Naive thymus-derived CD4-positive, alpha-beta T cell (primary cell): ENCODE measurements at regions not wholly inside any gene's neighbourhood (a gene's known extent, or its start where the extent isn't known, plus 50 kb on each side); places are given as distances from the start of the nearest gene placed in this dataset.

Experiments used
- ATAC-seq: fragments of 150-1000 bp; cut with Tn5 transposase; 2 replicates; pipeline ENCODE4 v1.10.0; 2021; ENCODE audit warnings: mild to moderate bottlenecking, moderate library complexity
- CTCF ChIA-PET: fragments of 350-600 bp; sonication (Branson Sonifier 250); formaldehyde crosslinking; loops from one replicate; lab custom pipeline; 2021; ENCODE audit warnings: antibody characterized with exemption; lab: Charles Lee
- POLR2A ChIA-PET: fragments of 350-600 bp; sonication (Branson Sonifier 250); formaldehyde crosslinking; loops from one replicate; lab custom pipeline; 2021; ENCODE audit warnings: antibody characterized with exemption, inconsistent platforms; lab: Charles Lee
- DNase-seq, 9 donors: peaks; one replicate each; pipeline versions ENCODE4 v3.0.0 to v3.0.0-alpha.2; 2020 to 2022; ENCODE audit warnings: mixed read lengths in 1 of 9
- H3K27ac ChIP-seq: one replicate; pipeline ENCODE4 v1.7.0; 2013; ENCODE audit warnings: mild to moderate bottlenecking, low read depth, low read length, moderate library complexity
- H3K27me3 ChIP-seq, 2 donors: one replicate each; pipeline ENCODE4 v1.7.0; 2013; ENCODE audit warnings: low read length in 2 of 2, mild to moderate bottlenecking in 2 of 2, moderate library complexity in 2 of 2; ENCODE audit not compliant: control insufficient read depth in 2 of 2, insufficient read depth in 2 of 2
- H3K36me3 ChIP-seq, 3 experiments: 1 replicate in 2 of 3; 2 replicates in 1 of 3; pipeline ENCODE4 v1.7.0; 2013; ENCODE audit warnings: low read length in 3 of 3, mild to moderate bottlenecking in 3 of 3, moderate library complexity in 1 of 3; ENCODE audit not compliant: insufficient read depth in 3 of 3, control insufficient read depth in 2 of 3
- H3K4me1 ChIP-seq, 2 donors: one replicate each; pipeline ENCODE4 v1.7.0; 2013; ENCODE audit warnings: low read length in 2 of 2, mild to moderate bottlenecking in 2 of 2, moderate library complexity in 1 of 2; ENCODE audit not compliant: control insufficient read depth in 2 of 2, insufficient read depth in 2 of 2
- H3K4me3 ChIP-seq: 2 replicates; pipeline ENCODE4 v1.7.0; 2013; ENCODE audit warnings: mild to moderate bottlenecking, low read length
- H3K9me3 ChIP-seq, 3 experiments: 1 replicate in 2 of 3; 2 replicates in 1 of 3; pipeline ENCODE4 v1.7.0; 2013; ENCODE audit warnings: low read length in 3 of 3; ENCODE audit not compliant: control insufficient read depth in 2 of 3
- H3K27ac Mint-ChIP-seq, 9 donors: one replicate each; pipeline ENCODE4 v1.8.0; 2020 to 2022; ENCODE audit warnings: mixed read lengths in 9 of 9, mild to moderate bottlenecking in 8 of 9, moderate library complexity in 5 of 9, inconsistent platforms in 2 of 9
- H3K27me3 Mint-ChIP-seq, 5 donors: one replicate each; pipeline ENCODE4 v1.8.0; 2021 to 2022; ENCODE audit warnings: mixed read lengths in 5 of 5, mild to moderate bottlenecking in 1 of 5
- H3K36me3 Mint-ChIP-seq, 5 donors: one replicate each; pipeline ENCODE4 v1.8.0; 2020 to 2022; ENCODE audit warnings: mixed read lengths in 5 of 5, mild to moderate bottlenecking in 3 of 5, inconsistent platforms in 1 of 5
- H3K4me1 Mint-ChIP-seq, 7 donors: one replicate each; pipeline ENCODE4 v1.8.0; 2020 to 2022; ENCODE audit warnings: mixed read lengths in 7 of 7, mild to moderate bottlenecking in 3 of 7, inconsistent platforms in 1 of 7
- H3K4me3 Mint-ChIP-seq, 10 donors: one replicate each; pipeline ENCODE4 v1.8.0; 2020 to 2022; ENCODE audit warnings: mild to moderate bottlenecking in 10 of 10, mixed read lengths in 10 of 10, moderate library complexity in 6 of 10, inconsistent platforms in 2 of 10
- H3K9me3 Mint-ChIP-seq, 11 donors: one replicate each; pipeline ENCODE4 v1.8.0; 2020 to 2022; ENCODE audit warnings: mixed read lengths in 11 of 11, mild to moderate bottlenecking in 4 of 11, inconsistent platforms in 1 of 11, moderate library complexity in 1 of 11
- intact Hi-C, 2 donors: fragments of 100-400 bp; cut with micrococcal nuclease; formaldehyde crosslinking; loops; one replicate each; pipeline ENCODE4 v1.15.1; 2023

GRCh38 chr3:31421314-31422048, 111.2 kb upstream of the STT3B start:
- no peak overlapping the region for H3K27ac ChIP-seq
- no peak overlapping the region for H3K4me3 ChIP-seq
- CTCF ChIA-PET: no interaction called here
- intact Hi-C loops: loop anchor here in 1 of 2 donors (5.0 kb wide), 1 partner anchor 111 kb away; the partner anchor contains the start of gene STT3B
- Mint-ChIP-seq H3K9me3 (peaks cover 0 to 13% (median 6%) of the 10 kb centered on the region in 11 donors), H3K36me3 (peaks cover 0 to 19% (median 4%) of the 10 kb centered on the region in 5 donors), H3K27ac (peak overlapping the region in 4 of 9 donors; percentile 22 to 75 (median 57)), H3K4me3 (peak overlapping the region in 1 of 10 donors; percentile 29), H3K4me1 (peaks cover 5 to 18% (median 12%) of the 10 kb centered on the region in 7 donors), H3K27me3 (peaks cover 0 to 2% (median 0%) of the 10 kb centered on the region in 5 donors)
- DNase-seq (peak in 3 of 9 donors; percentile 1 to 26 (median 17)), ATAC-seq (peak; percentile 79)
- H3K27me3 ChIP-seq: no peaks in the 10 kb centered on the region
- no peaks in the 10 kb centered on the region for H3K9me3 ChIP-seq
- H3K4me1 ChIP-seq: peaks cover 6 to 9% of the 10 kb centered on the region in 2 donors
- no peaks in the 10 kb centered on the region for H3K36me3 ChIP-seq
- POLR2A ChIA-PET: no interaction called here

GRCh38 chr3:31422237-31422636, 110.5 kb upstream of the STT3B start:
- no peak for ATAC-seq
- H3K27me3 ChIP-seq: no peaks in the 10 kb centered on the region
- peaks cover 0 to 2% (median 0%) of the 10 kb centered on the region in 5 donors for H3K27me3 Mint-ChIP-seq
- peak overlapping the region in 1 of 9 donors; percentile 0 for H3K27ac Mint-ChIP-seq
- no peaks in the 10 kb centered on the region for H3K9me3 ChIP-seq
- DNase-seq: no peak
- peaks cover 0 to 18% (median 12%) of the 10 kb centered on the region in 7 donors for H3K4me1 Mint-ChIP-seq
- H3K4me3 Mint-ChIP-seq: no peak overlapping the region
- H3K36me3 Mint-ChIP-seq: peaks cover 0 to 19% (median 4%) of the 10 kb centered on the region in 5 donors
- CTCF ChIA-PET: no interaction called here
- no peak overlapping the region for H3K4me3 ChIP-seq
- H3K4me1 ChIP-seq: peaks cover 6 to 9% of the 10 kb centered on the region in 2 donors
- intact Hi-C loops: loop anchor here in 1 of 2 donors (5.0 kb wide), 1 partner anchor 110 kb away; the partner anchor contains the start of gene STT3B
- no peaks in the 10 kb centered on the region for H3K36me3 ChIP-seq
- H3K27ac ChIP-seq: no peak overlapping the region
- peaks cover 0 to 13% (median 6%) of the 10 kb centered on the region in 11 donors for H3K9me3 Mint-ChIP-seq
- POLR2A ChIA-PET: no interaction called here

- Histone ChIP-seq H3K27ac (no peak overlapping the region), H3K36me3 (no peaks in the 10 kb centered on the region), H3K4me1 (peaks cover 6 to 9% of the 10 kb centered on the region in 2 donors), H3K4me3 (no peak overlapping the region), H3K27me3 (no peaks in the 10 kb centered on the region), H3K9me3 (no peaks in the 10 kb centered on the region)
- CTCF ChIA-PET: no interaction called here
- peaks cover 0 to 18% (median 12%) of the 10 kb centered on the region in 7 donors for H3K4me1 Mint-ChIP-seq
- H3K27me3 Mint-ChIP-seq: peaks cover 0 to 2% (median 0%) of the 10 kb centered on the region in 5 donors
- ATAC-seq: no peak
- peaks cover 0 to 19% (median 4%) of the 10 kb centered on the region in 5 donors for H3K36me3 Mint-ChIP-seq
- no peak overlapping the region for H3K27ac Mint-ChIP-seq
- POLR2A ChIA-PET: no interaction called here
- H3K4me3 Mint-ChIP-seq: no peak overlapping the region
- peaks cover 2 to 17% (median 7%) of the 10 kb centered on the region in 11 donors for H3K9me3 Mint-ChIP-seq
- intact Hi-C loops: loop anchor here in 1 of 2 donors (5.0 kb wide), 1 partner anchor 109 kb away; the partner anchor contains the start of gene STT3B
- no peak for DNase-seq
These were observed 109.2 kb upstream of the STT3B start for GRCh38 chr3:31423482-31423881.

- CTCF ChIA-PET: no interaction called here
These were observed 107.3 kb upstream of the STT3B start for GRCh38 chr3:31425401-31425800.

GRCh38 chr3:31427623-31428022, 105.1 kb upstream of the STT3B start:
- H3K36me3 Mint-ChIP-seq: peaks cover 0 to 11% (median 7%) of the 10 kb centered on the region in 5 donors
- intact Hi-C loops: no loop called here
- Histone ChIP-seq H3K4me1 (no peaks in the 10 kb centered on the region), H3K9me3 (no peaks in the 10 kb centered on the region), H3K4me3 (no peak overlapping the region), H3K27ac (no peak overlapping the region), H3K27me3 (no peaks in the 10 kb centered on the region), H3K36me3 (no peaks in the 10 kb centered on the region)
- POLR2A ChIA-PET: no interaction called here
- H3K27ac Mint-ChIP-seq: no peak overlapping the region
- CTCF ChIA-PET: no interaction called here
- no peak for DNase-seq
- ATAC-seq: no peak
- peaks cover 0 to 6% (median 0%) of the 10 kb centered on the region in 7 donors for H3K4me1 Mint-ChIP-seq
- H3K9me3 Mint-ChIP-seq: peaks cover 3 to 28% (median 12%) of the 10 kb centered on the region in 11 donors
- peaks cover 0 to 2% (median 0%) of the 10 kb centered on the region in 5 donors for H3K27me3 Mint-ChIP-seq
- H3K4me3 Mint-ChIP-seq: no peak overlapping the region

More at GRCh38 chr3:31425401-31425800, 107.3 kb upstream of the STT3B start:
- Mint-ChIP-seq H3K27me3 (peaks cover 0 to 2% (median 0%) of the 10 kb centered on the region in 5 donors), H3K27ac (no peak overlapping the region), H3K36me3 (peaks cover 0 to 16% (median 7%) of the 10 kb centered on the region in 5 donors), H3K4me3 (no peak overlapping the region), H3K4me1 (peaks cover 0 to 18% (median 12%) of the 10 kb centered on the region in 7 donors), H3K9me3 (peaks cover 3 to 28% (median 12%) of the 10 kb centered on the region in 11 donors)
- Histone ChIP-seq H3K4me1 (peaks cover 6 to 9% of the 10 kb centered on the region in 2 donors), H3K27me3 (no peaks in the 10 kb centered on the region), H3K36me3 (no peaks in the 10 kb centered on the region), H3K4me3 (no peak overlapping the region), H3K9me3 (no peaks in the 10 kb centered on the region), H3K27ac (no peak overlapping the region)
- no peak for DNase-seq
- no peak for ATAC-seq
- intact Hi-C loops: no loop called here
- POLR2A ChIA-PET: no interaction called here

- Mint-ChIP-seq H3K4me3 (no peak overlapping the region), H3K27ac (no peak overlapping the region), H3K9me3 (peaks cover under 1 to 32% (median 8%) of the 10 kb centered on the region in 11 donors), H3K36me3 (peaks cover 0 to 11% (median 7%) of the 10 kb centered on the region in 5 donors), H3K27me3 (no peaks in the 10 kb centered on the region), H3K4me1 (peaks cover 0 to 5% (median 0%) of the 10 kb centered on the region in 7 donors)
- no peaks in the 10 kb centered on the region for H3K27me3 ChIP-seq
- ATAC-seq: no peak
- ChIA-PET POLR2A (no interaction called here), CTCF (interaction anchor here (1.2 kb wide), 1 partner anchor 35 kb away, joined by 3 read pairs; no protein-coding TSS in a partner anchor)
- no peaks in the 10 kb centered on the region for H3K36me3 ChIP-seq
- H3K9me3 ChIP-seq: no peaks in the 10 kb centered on the region
- no peaks in the 10 kb centered on the region for H3K4me1 ChIP-seq
- no peak overlapping the region for H3K27ac ChIP-seq
- DNase-seq: no peak
- no peak overlapping the region for H3K4me3 ChIP-seq
- intact Hi-C loops: no loop called here
These were observed 101.4 kb upstream of the STT3B start for GRCh38 chr3:31431321-31431720.
